HepG2 (cell line): ENCODE measurements at regions not wholly inside any gene's neighbourhood (a gene's known extent, or its start where the extent isn't known, plus 50 kb on each side); places are given as distances from the start of the nearest gene placed in this dataset.

Experiments used
- ATAC-seq: fragments of 200-7000 bp; cut with Tn5 transposase; 3 replicates; pipeline ENCODE4 v1.9.1; 2020; ENCODE audit warnings: mild to moderate bottlenecking, moderate library complexity
- BruUV-seq: library from RNA; stranded (reverse); fragments of 400-500 nt; replicated peaks from 2 replicates; lab custom pipeline; 2021; lab: Mats Ljungman, UMichigan
- CTCF ChIA-PET: fragments of 300-600 bp; formaldehyde crosslinking; extraction: SDS; loops from one replicate; lab custom pipeline; 2021; ENCODE audit warnings: low total read pairs, inconsistent platforms, low intra/inter-chr PET ratio; lab: Yijun Ruan, JAX
- POLR2A ChIA-PET: fragments of 350-600 bp; sonication (Branson Sonifier 250); formaldehyde crosslinking; loops from one replicate; lab custom pipeline; 2020; ENCODE audit warnings: antibody characterized with exemption, inconsistent platforms; lab: Yijun Ruan, JAX
- DNase-seq: peaks from one replicate; pipeline ENCODE4 v3.0.0-alpha.2; 2015; ENCODE audit warnings: low spot score
- FAIRE-seq: peaks from 3 replicates; lab custom pipeline; 2011; peaks lifted over from hg19 to GRCh38; lab: Jason Lieb, UNC
- H2AFZ ChIP-seq: one replicate; pipeline ENCODE4 v1.6.1; 2011; ENCODE audit warnings: low read length, inconsistent platforms
- H3K27ac ChIP-seq: fragments of 300-600 bp; 3 replicates; pipeline ENCODE4 v1.8.0; 2011; ENCODE audit warnings: mixed run types, mild to moderate bottlenecking, mixed read lengths, low read length, inconsistent platforms; ENCODE audit not compliant: insufficient read depth; ENCODE audit errors: extremely low read length
- H3K27me3 ChIP-seq, 2 experiments: fragments of 200-600 bp in 1 of 2; 2 replicates in 1 of 2; 3 replicates in 1 of 2; pipeline versions ENCODE4 v1.6.0 to v1.8.0; 2011; ENCODE audit warnings: low read length in 2 of 2, mild to moderate bottlenecking in 2 of 2, moderate library complexity in 2 of 2, inconsistent platforms in 1 of 2; ENCODE audit not compliant: insufficient read depth in 2 of 2, control insufficient read depth in 1 of 2
- H3K36me3 ChIP-seq, 2 experiments: fragments of 200-600 bp in 1 of 2; replicated peaks in 1 of 2; 2 replicates in 1 of 2; 3 replicates in 1 of 2; pipeline versions ENCODE4 v1.5.1 to v1.8.0; 2011; ENCODE audit warnings: low read length in 2 of 2, inconsistent platforms in 1 of 2; ENCODE audit not compliant: insufficient read depth in 2 of 2, control insufficient read depth in 1 of 2
- H3K4me1 ChIP-seq: 2 replicates; pipeline ENCODE4 v1.5.1; 2012; ENCODE audit warnings: low read length, inconsistent platforms; ENCODE audit not compliant: insufficient read depth
- H3K4me2 ChIP-seq: 2 replicates; pipeline ENCODE4 v1.6.0; 2011; ENCODE audit warnings: low read depth, low read length, inconsistent platforms
- H3K4me3 ChIP-seq, 3 experiments: fragments of 200-600 bp in 1 of 3; sonication (generic), shearing (Covaris generic) in 1 of 3; replicated peaks in 1 of 3; 2 replicates each; pipeline ENCODE4 v1.5.1; 2011 to 2016; ENCODE audit warnings: low read length in 3 of 3, inconsistent platforms in 2 of 3, low read depth in 2 of 3, mild to moderate bottlenecking in 2 of 3, control low read depth in 1 of 3, mixed read lengths in 1 of 3; ENCODE audit not compliant: insufficient read depth in 1 of 3
- H3K79me2 ChIP-seq: one replicate; pipeline ENCODE4 v1.6.1; 2011; ENCODE audit warnings: low read length, inconsistent platforms; ENCODE audit not compliant: insufficient read depth
- H3K9ac ChIP-seq: 2 replicates; pipeline ENCODE4 v1.6.0; 2011; ENCODE audit warnings: mild to moderate bottlenecking, low read depth, low read length, inconsistent platforms; ENCODE audit not compliant: insufficient read depth
- H3K9me3 ChIP-seq: 2 replicates; pipeline ENCODE4 v1.5.1; 2012; ENCODE audit warnings: mild to moderate bottlenecking, low read length
- H4K20me1 ChIP-seq: 2 replicates; pipeline ENCODE4 v1.6.0; 2011; ENCODE audit warnings: inconsistent platforms, mild to moderate bottlenecking, low read length, moderate library complexity; ENCODE audit not compliant: insufficient read depth
- AGO2 ChIP-seq: fragments of 200-400 bp; formaldehyde crosslinking; optimal IDR thresholded peaks from 2 replicates; pipeline ENCODE3; 2017; ENCODE audit warnings: mild to moderate bottlenecking, low read depth, low read length, moderate library complexity
- HOXA5 ChIP-seq: sonication (generic); formaldehyde crosslinking; IDR thresholded peaks from 2 replicates; pipeline ENCODE4 v1.4.0; 2020; ENCODE audit warnings: missing genetic modification reagents
- MEIS1 ChIP-seq: sonication (generic); formaldehyde crosslinking; IDR thresholded peaks from 2 replicates; pipeline ENCODE4 v1.9.0; 2021; ENCODE audit warnings: mild to moderate bottlenecking, missing genetic modification reagents, moderate library complexity, borderline replicate concordance
- NFE2 ChIP-seq: sonication (generic); formaldehyde crosslinking; IDR thresholded peaks from 2 replicates; pipeline ENCODE4 v1.4.0; 2020; ENCODE audit warnings: missing genetic modification reagents
- RARG ChIP-seq: sonication (generic); formaldehyde crosslinking; IDR thresholded peaks from 2 replicates; pipeline ENCODE4 v1.4.0; 2020; ENCODE audit warnings: low read depth, mild to moderate bottlenecking, missing genetic modification reagents
- SP1 ChIP-seq, 2 experiments: fragments of 450-650 bp in 1 of 2; sonication (generic) in 1 of 2; formaldehyde crosslinking in 1 of 2; IDR thresholded peaks; 2 replicates each; pipeline versions ENCODE4 v1.4.0 to v1.6.1; 2016 to 2020; ENCODE audit warnings: missing genetic modification reagents in 1 of 2
- ZBTB4 ChIP-seq: sonication (generic); formaldehyde crosslinking; IDR thresholded peaks from 2 replicates; pipeline ENCODE4 v1.4.0; 2020; ENCODE audit warnings: missing genetic modification reagents, mild to moderate bottlenecking, borderline replicate concordance
- ZNF253 ChIP-seq: sonication (generic); formaldehyde crosslinking; IDR thresholded peaks from 2 replicates; pipeline ENCODE4 v1.8.0; 2022; ENCODE audit warnings: mild to moderate bottlenecking, missing genetic modification reagents, borderline replicate concordance
- ZNF746 ChIP-seq: sonication (generic); formaldehyde crosslinking; IDR thresholded peaks from 2 replicates; pipeline ENCODE4 v1.8.0; 2022; ENCODE audit warnings: mild to moderate bottlenecking, missing genetic modification reagents
- ZNF850 ChIP-seq: sonication (generic); formaldehyde crosslinking; conservative IDR thresholded peaks from 2 replicates; pipeline ENCODE4 v1.9.0; 2021; ENCODE audit warnings: mild to moderate bottlenecking, missing genetic modification reagents
- WGBS: methylation state at CpG from one replicate; pipeline ENCODE4 v1.1.6; 2017; ENCODE audit warnings: low lambda C conversion rate; 5-methylcytosine and 5-hydroxymethylcytosine counted together
- in situ Hi-C: cut with HindIII; loops from 2 replicates; pipeline ENCODE4 v1.10.0; 2017; ENCODE audit warnings: low pct_unique_long_range_greater_than_20kb; ENCODE audit not compliant: extremely low pct_ligation_motif_present
- intact Hi-C: fragments of 100-400 bp; cut with micrococcal nuclease; formaldehyde crosslinking; loops from one replicate; pipeline ENCODE4 v1.10.0; 2022; ENCODE audit not compliant: unreplicated experiment
- TF ChIP-seq, protein P1 (sequence below): IDR thresholded peaks from 2 replicates; pipeline ENCODE4 v1.6.1; 2012; ENCODE audit warnings: inconsistent platforms
- TF ChIP-seq, protein P2 (sequence below): sonication (generic); formaldehyde crosslinking; IDR thresholded peaks from 2 replicates; pipeline ENCODE4 v1.8.0; 2022; ENCODE audit warnings: missing genetic modification reagents, mild to moderate bottlenecking, borderline replicate concordance

DNA sequence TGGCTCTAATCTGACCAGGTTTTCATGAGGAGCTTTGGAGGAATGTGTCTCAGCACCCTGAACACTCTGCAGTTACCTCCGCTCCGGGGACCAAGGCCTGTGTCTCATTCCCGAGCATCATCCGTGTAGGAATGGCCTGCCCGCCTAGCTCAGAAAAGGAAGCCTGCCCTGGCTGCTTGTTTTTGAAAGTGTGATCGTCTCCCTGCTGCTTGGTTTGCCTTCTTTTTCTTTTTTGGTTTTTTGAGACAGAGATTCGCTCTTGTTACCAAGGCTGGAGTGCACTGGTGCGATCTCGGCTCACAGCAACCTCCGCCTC, 73.3 kb downstream of the CRLF2 start:
- no peaks in the 10 kb centered on the region for H3K4me1 ChIP-seq
- CTCF ChIA-PET = no interaction called here
- no peak for DNase-seq
- in situ Hi-C loops = no loop called here
- TF ChIP-seq, protein P1, sequence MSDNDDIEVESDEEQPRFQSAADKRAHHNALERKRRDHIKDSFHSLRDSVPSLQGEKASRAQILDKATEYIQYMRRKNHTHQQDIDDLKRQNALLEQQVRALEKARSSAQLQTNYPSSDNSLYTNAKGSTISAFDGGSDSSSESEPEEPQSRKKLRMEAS = no peak
- TF ChIP-seq ZNF746 (CRISPR knock-in tag) (no peak), HOXA5 (CRISPR knock-in tag) (no peak), RARG (CRISPR knock-in tag) (no peak), ZNF850 (CRISPR knock-in tag) (no peak), NFE2 (CRISPR knock-in tag) (no peak), ZNF253 (CRISPR knock-in tag) (no peak), ZBTB4 (no peak), MEIS1 (CRISPR knock-in tag) (no peak), SP1 (IDR thresholded peaks at IDR 0.05) (no peak), SP1 (CRISPR knock-in tag; IDR thresholded peaks at IDR 0.05) (no peak), AGO2 (no peak)
- TF ChIP-seq, protein P2, sequence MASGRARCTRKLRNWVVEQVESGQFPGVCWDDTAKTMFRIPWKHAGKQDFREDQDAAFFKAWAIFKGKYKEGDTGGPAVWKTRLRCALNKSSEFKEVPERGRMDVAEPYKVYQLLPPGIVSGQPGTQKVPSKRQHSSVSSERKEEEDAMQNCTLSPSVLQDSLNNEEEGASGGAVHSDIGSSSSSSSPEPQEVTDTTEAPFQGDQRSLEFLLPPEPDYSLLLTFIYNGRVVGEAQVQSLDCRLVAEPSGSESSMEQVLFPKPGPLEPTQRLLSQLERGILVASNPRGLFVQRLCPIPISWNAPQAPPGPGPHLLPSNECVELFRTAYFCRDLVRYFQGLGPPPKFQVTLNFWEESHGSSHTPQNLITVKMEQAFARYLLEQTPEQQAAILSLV = no peak
- TF ChIP-seq, all 625 proteins: peak for 0
- Histone ChIP-seq H3K9me3 (no peaks in the 10 kb centered on the region), H3K4me3 (no peak overlapping the region), H3K4me2 (no peak overlapping the region), H3K79me2 (no peaks in the 10 kb centered on the region), H3K27me3 (peaks cover under 1 to 12% of the 10 kb centered on the region in 2 experiments; a peak in 3 of 5 replicates), H3K9ac (no peak overlapping the region), H2AFZ (no peak overlapping the region), H3K27ac (no peak overlapping the region), H3K36me3 (no peaks in the 10 kb centered on the region), H4K20me1 (no peaks in the 10 kb centered on the region)
- WGBS = 49% methylated on average over 10 of the region's 10 CpGs
- POLR2A ChIA-PET = no interaction called here
- BruUV-seq = no TSS peak
- FAIRE-seq = no peak
- no peak for ATAC-seq
- intact Hi-C loops = no loop called here
